ENCODE measurements at regions not wholly inside any gene's neighbourhood (a gene's known extent, or its start where the extent isn't known, plus 50 kb on each side); places are given as distances from the start of the nearest gene placed in this dataset.

DNA sequence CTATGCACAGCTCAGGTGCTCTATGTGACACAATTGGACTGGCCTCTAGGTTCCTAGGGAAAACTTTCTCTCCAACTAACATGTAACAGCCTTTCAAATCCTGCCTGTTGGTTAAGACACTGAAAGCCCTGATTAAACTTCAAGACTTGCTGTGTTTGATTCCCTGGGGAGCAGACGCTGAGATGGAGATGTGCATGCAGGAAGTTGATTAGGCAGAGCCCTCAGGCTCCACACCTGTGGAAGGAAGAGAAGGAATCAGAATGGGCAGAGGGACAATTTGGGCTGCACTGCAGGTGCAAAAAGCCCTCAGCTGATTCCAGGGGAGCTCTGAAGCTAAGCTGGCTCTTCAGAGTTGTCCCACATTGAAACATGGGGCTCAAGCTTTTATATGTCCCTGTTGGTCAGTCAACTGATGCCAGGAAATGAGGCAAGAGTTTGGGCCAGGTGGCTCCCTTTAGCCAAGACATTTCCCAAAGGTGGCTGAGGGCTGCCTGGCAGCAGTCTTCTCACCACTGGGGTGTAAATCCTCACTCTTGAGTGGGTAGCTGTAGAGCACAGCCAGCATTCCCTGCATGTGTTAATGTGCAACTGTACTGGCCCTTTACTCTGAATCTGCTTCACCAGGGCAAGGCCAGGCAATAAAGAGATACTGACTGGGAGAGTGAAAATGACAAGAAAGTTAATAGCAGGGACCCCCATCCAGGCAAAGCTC lies 199.5 kb upstream of the DDX18 start:
- TF ChIP-seq SUZ12 (IDR thresholded peaks at IDR 0.05) (no peak), ELF4 (IDR thresholded peaks at IDR 0.05) (no peak), FOXA1 (IDR thresholded peaks at IDR 0.05) (no peak), NFRKB (IDR thresholded peaks at IDR 0.05) (no peak)

Data from HEK293T (cell line).